OCI-LY7 (cell line): ENCODE measurements at regions not wholly inside any gene's neighbourhood (a gene's known extent, or its start where the extent isn't known, plus 50 kb on each side); places are given as distances from the start of the nearest gene placed in this dataset.
"Not testable (repeated sequence)": the region's sequence is repeated elsewhere in the genome, so short reads cannot be mapped to it uniquely, and the experiment has no call there.

ENCODE experiments used
- BruUV-seq: library from RNA; stranded (reverse); fragments of 400-500 nt; replicated peaks from 2 replicates; lab custom pipeline; 2021; lab: Mats Ljungman, UMichigan
- CTCF ChIA-PET: fragments of 300-600 bp; sonication (Branson Sonifier 250); formaldehyde crosslinking; loops from one replicate; lab custom pipeline; 2022; ENCODE audit warnings: antibody characterized with exemption; ENCODE audit not compliant: unreplicated experiment; lab: Charles Lee
- POLR2A ChIA-PET: fragments of 300-600 bp; sonication (Branson Sonifier 250); formaldehyde crosslinking; loops from one replicate; lab custom pipeline; 2022; ENCODE audit warnings: antibody characterized with exemption; lab: Charles Lee
- DNase-seq: peaks from one replicate; pipeline ENCODE4 v3.0.0-alpha.2; 2015; ENCODE audit warnings: low spot score
- H2AFZ ChIP-seq: fragments of 200-600 bp; sonication (generic), shearing (Covaris generic); 2 replicates; pipeline ENCODE4 v1.6.1; 2014; ENCODE audit warnings: mild to moderate bottlenecking, antibody characterized with exemption, low read length, moderate library complexity
- H3K27ac ChIP-seq: fragments of 200-600 bp; sonication (generic); 2 replicates; pipeline ENCODE4 v1.5.1; 2014; ENCODE audit warnings: mixed run types, low read depth, mild to moderate bottlenecking, moderate library complexity, low read length, inconsistent platforms; ENCODE audit not compliant: poor library complexity, severe bottlenecking
- H3K36me3 ChIP-seq: fragments of 200-600 bp; sonication (generic); 2 replicates; pipeline ENCODE4 v1.6.1; 2014; ENCODE audit warnings: mild to moderate bottlenecking, antibody characterized with exemption, low read length, moderate library complexity, mixed read lengths; ENCODE audit not compliant: insufficient read depth
- H3K4me1 ChIP-seq: fragments of 200-600 bp; sonication (generic); 2 replicates; pipeline ENCODE4 v1.5.1; 2014; ENCODE audit warnings: mild to moderate bottlenecking, low read length; ENCODE audit not compliant: insufficient read depth, poor library complexity, severe bottlenecking
- H3K4me2 ChIP-seq: fragments of 200-600 bp; sonication (generic); 2 replicates; pipeline ENCODE4 v1.6.1; 2014; ENCODE audit warnings: mild to moderate bottlenecking, low read length
- H3K4me3 ChIP-seq: fragments of 200-600 bp; sonication (generic); 2 replicates; pipeline ENCODE4 v1.5.1; 2014; ENCODE audit warnings: mild to moderate bottlenecking, low read depth, low read length; ENCODE audit not compliant: poor library complexity, severe bottlenecking
- H3K79me2 ChIP-seq: fragments of 200-600 bp; sonication (generic); 2 replicates; pipeline ENCODE4 v1.6.1; 2016; ENCODE audit warnings: low read depth, mild to moderate bottlenecking, low read length, moderate library complexity, mixed read lengths; ENCODE audit not compliant: insufficient read depth
- H3K9me2 ChIP-seq: fragments of 200-600 bp; sonication (generic); 2 replicates; pipeline ENCODE4 v1.6.1; 2016; ENCODE audit warnings: mild to moderate bottlenecking, low read length, mixed read lengths; ENCODE audit not compliant: insufficient read depth
- H3K9me3 ChIP-seq: fragments of 200-600 bp; sonication (generic); 2 replicates; pipeline ENCODE4 v1.6.1; 2014; ENCODE audit warnings: mild to moderate bottlenecking, mixed run types, low read length, mixed read lengths
- H4K20me1 ChIP-seq: fragments of 200-600 bp; sonication (generic); 2 replicates; pipeline ENCODE4 v1.6.1; 2014; ENCODE audit warnings: mild to moderate bottlenecking, antibody characterized with exemption, low read length, moderate library complexity, mixed read lengths; ENCODE audit not compliant: insufficient read depth
- EZH2phosphoT487 ChIP-seq: fragments of 200-600 bp; sonication (generic); IDR thresholded peaks from 2 replicates; pipeline ENCODE4 v1.6.1; 2018; ENCODE audit warnings: low read depth, borderline replicate concordance, mild to moderate bottlenecking, mixed run types, antibody characterized with exemption, low read length, moderate library complexity, mixed read lengths
- intact Hi-C: fragments of 100-400 bp; cut with micrococcal nuclease; formaldehyde crosslinking; loops from one replicate; pipeline ENCODE4 v1.10.0; 2022; ENCODE audit not compliant: unreplicated experiment
- TF ChIP-seq, protein P1 (sequence below): fragments of 200-600 bp; sonication (generic); conservative IDR thresholded peaks from 2 replicates; pipeline ENCODE4 v1.5.1; 2014; ENCODE audit warnings: mild to moderate bottlenecking, antibody characterized with exemption, low read length, moderate library complexity, mixed read lengths

DNA sequence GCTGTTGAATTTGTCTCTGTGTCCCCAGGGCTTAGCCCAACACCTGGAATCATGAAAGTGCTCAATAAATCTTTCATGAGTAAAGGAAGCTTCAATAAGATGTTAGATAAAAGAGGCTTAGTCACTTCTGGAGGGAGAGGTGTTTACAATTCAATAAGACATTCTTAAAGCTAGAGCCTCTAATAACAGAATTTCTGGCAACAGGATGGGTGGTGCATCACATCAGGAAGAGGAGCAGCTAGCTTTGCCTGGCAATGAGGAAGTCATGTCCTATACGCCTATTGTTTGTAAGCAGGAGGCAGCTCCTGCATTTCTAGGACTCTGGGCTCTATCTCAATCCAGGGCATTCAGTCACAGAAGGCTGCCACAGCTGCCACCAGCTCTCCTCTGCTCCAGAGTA lies 638.5 kb downstream of the EPM2A start:
- Histone ChIP-seq H3K27ac (no peak overlapping the region), H3K4me1 (no peaks in the 10 kb centered on the region), H3K79me2 (no peaks in the 10 kb centered on the region), H3K36me3 (no peaks in the 10 kb centered on the region), H2AFZ (no peak overlapping the region), H3K9me2 (no peaks in the 10 kb centered on the region), H3K4me2 (no peak overlapping the region), H3K9me3 (no peaks in the 10 kb centered on the region), H4K20me1 (no peaks in the 10 kb centered on the region), H3K4me3 (no peak overlapping the region)
- no peak for DNase-seq
- intact Hi-C loops, result no loop called here
- no TSS peak for BruUV-seq
- POLR2A ChIA-PET, result interaction anchor here (0.6 kb wide), 1 partner anchor 1834 kb away, joined by 3 read pairs; no protein-coding TSS in a partner anchor
- TF ChIP-seq EZH2phosphoT487, result no peak
- TF ChIP-seq, protein P1, sequence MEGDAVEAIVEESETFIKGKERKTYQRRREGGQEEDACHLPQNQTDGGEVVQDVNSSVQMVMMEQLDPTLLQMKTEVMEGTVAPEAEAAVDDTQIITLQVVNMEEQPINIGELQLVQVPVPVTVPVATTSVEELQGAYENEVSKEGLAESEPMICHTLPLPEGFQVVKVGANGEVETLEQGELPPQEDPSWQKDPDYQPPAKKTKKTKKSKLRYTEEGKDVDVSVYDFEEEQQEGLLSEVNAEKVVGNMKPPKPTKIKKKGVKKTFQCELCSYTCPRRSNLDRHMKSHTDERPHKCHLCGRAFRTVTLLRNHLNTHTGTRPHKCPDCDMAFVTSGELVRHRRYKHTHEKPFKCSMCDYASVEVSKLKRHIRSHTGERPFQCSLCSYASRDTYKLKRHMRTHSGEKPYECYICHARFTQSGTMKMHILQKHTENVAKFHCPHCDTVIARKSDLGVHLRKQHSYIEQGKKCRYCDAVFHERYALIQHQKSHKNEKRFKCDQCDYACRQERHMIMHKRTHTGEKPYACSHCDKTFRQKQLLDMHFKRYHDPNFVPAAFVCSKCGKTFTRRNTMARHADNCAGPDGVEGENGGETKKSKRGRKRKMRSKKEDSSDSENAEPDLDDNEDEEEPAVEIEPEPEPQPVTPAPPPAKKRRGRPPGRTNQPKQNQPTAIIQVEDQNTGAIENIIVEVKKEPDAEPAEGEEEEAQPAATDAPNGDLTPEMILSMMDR, result no peak
- CTCF ChIA-PET, result no interaction called here

DNA sequence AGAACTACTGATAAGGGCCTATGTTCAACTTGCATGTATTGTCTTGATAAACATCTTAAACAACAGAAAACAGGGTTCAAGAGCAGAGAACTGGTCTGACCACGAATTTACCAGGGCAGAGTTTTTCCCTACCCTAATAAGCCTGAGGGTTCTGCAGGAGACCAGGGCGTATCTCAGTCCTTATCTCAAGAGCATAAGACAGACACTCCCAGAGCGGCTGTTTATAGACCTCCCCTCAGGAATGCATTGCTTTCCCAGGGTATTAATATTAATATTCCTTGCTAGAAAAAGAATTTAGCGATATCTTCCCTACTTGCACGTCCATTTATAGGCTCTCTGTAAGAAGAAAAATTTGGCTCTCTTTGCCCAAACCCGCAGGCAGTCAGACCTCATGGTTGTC lies 637.2 kb downstream of the EPM2A start:
- H3K9me3 ChIP-seq, BruUV-seq, CTCF ChIA-PET, H3K4me2 ChIP-seq, H3K9me2 ChIP-seq, H3K4me1 ChIP-seq, H3K27ac ChIP-seq, H4K20me1 ChIP-seq, H3K79me2 ChIP-seq, DNase-seq, H2AFZ ChIP-seq, intact Hi-C loops, H3K36me3 ChIP-seq, H3K4me3 ChIP-seq: not testable (repeated sequence)
- POLR2A ChIA-PET, result interaction anchor here (0.6 kb wide), 1 partner anchor 713 kb away, joined by 3 read pairs; no protein-coding TSS in a partner anchor

DNA sequence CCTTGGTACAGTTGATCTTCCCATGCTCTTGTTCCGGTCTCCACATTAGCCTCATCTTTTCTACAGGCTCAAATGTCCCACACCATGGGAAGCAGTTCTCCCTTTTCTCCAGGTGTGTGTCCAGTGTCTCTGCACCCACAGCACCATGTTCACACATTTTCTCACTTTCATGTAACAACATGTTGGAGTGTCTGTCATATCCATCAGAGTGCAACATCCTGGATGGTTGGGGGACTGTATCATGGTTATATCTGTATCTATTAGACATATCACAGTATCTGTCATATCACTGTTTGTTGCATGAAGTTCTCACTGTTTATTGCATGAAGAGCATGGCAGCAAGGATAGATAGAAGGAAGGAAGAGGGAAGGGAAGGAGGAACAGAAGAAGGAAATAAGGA lies 635.6 kb downstream of the EPM2A start:
- Histone ChIP-seq H3K4me2 (no peak overlapping the region), H2AFZ (no peak overlapping the region), H3K4me1 (no peaks in the 10 kb centered on the region), H3K79me2 (no peaks in the 10 kb centered on the region), H3K4me3 (no peak overlapping the region), H3K9me3 (no peaks in the 10 kb centered on the region), H4K20me1 (no peaks in the 10 kb centered on the region), H3K9me2 (no peaks in the 10 kb centered on the region), H3K27ac (no peak overlapping the region), H3K36me3 (no peaks in the 10 kb centered on the region)
- no TSS peak for BruUV-seq
- POLR2A ChIA-PET, result no interaction called here
- intact Hi-C loops, result no loop called here
- no peak for DNase-seq
- TF ChIP-seq, protein P1, result no peak
- no peak for TF ChIP-seq EZH2phosphoT487
- CTCF ChIA-PET, result no interaction called here
